ENCODE measurements at regions not wholly inside any gene's neighbourhood (a gene's known extent, or its start where the extent isn't known, plus 50 kb on each side); places are given as distances from the start of the nearest gene placed in this dataset.

DNA sequence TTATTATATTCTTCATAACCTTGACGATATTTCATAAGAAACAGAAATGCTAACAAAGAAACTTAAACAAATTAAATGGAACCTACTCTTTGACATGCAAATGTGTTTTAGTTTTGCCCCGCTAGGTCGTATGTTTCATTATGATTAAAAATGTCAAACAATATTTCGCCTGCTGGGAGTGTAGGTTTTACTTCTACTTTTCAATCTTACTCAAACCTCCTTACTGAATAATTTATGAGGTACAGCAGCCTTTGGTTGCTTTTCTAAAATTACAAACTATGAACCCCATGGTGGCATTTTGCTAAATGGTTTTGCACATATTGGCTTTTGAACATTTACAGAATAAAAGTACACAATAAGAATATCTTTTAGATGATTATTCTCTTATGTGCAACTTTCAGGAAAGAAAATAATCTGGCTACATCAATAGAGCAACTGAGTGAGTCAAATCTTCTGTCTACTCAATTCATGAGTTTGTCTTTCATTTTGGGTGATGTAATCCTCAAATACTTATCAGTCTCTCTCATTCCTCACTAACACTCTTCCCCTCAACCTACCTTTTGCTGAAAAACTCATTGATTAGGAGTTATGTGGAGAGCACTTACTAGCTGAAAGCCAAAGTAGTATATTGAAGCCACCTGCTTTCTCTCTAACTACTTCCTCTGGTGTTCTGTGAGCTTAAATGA lies 1226.4 kb downstream of the XPNPEP1 start:
- no peak for DNase-seq (ENCODE audit: low read depth)

DNA sequence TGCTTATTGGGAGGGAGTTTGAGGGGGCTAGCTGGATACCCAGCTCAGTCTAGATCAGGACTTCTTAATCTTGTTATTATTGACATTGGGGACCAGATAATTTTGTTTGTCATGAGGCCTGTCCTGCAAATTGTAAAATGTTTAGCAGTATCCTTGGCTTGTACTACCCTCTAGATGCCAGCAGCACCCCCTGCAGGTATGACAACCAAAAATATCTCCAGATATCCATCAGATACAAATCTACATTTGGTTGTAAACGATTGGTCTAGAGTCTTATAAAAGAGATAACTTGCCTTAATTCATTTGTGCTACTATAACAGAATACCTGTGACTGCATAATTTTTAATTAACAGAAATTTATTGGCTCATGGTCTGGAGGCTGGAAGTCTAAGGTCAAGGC lies 1232.2 kb downstream of the XPNPEP1 start:
- no peak for DNase-seq (ENCODE audit: low read depth)

DNA sequence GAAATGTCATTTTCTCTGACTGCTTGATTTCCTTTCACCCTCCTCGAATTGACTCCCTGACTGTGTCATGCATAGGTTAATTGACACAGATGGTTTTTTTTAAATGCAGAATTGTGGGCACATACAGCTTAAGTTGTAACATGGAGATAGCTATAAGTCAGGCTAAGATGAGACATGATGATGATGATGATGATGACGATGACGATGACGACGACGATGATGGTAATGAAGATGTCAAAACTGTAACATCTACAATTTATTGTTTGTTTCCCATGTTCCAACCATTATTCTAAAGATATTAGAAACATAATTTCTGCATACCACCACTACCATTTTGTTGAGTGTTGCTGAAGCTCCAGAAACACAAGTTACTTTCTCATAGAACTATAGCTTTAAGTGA lies 1232.8 kb downstream of the XPNPEP1 start:
- no peak for DNase-seq (ENCODE audit: low read depth)

DNA sequence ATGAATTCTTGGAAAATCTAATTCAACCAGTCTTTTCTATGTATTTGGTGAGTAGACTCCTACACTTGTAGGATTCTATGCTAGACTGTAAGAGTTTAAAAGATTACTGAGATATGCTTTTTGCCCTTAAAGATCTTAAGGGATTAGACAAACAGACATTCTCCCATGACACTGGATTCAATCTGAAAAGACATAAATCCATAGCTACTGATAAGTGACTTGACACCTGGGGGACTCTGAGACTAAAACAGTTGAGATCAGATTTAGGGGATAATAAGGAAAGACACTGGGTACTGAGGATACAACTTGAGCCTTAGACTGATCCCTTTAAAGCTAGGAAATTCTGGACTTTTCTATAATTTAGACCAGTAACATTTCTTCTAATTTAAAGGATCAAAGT lies 1233.4 kb downstream of the XPNPEP1 start:
- DNase-seq (ENCODE audit: low read depth), result no peak

DNA sequence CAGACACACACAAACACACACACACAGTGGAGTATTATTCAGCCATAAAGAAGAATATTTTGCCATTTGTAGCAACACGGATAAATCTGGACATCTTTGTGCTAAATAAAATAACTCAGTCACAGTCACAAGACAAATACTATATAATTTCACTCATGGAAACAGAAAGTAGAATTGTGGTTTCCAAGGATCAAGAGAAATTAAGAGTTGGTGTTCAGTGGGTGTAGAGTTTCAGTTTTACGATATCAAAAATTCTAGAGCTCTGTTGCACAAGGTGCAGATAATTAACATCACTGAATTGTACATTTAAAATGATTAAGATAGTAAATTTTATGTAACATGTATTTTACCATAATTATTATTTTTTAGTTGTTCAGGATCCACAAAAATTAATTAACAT lies 1235.0 kb downstream of the XPNPEP1 start:
- no peak for DNase-seq (ENCODE audit: low read depth)

DNA sequence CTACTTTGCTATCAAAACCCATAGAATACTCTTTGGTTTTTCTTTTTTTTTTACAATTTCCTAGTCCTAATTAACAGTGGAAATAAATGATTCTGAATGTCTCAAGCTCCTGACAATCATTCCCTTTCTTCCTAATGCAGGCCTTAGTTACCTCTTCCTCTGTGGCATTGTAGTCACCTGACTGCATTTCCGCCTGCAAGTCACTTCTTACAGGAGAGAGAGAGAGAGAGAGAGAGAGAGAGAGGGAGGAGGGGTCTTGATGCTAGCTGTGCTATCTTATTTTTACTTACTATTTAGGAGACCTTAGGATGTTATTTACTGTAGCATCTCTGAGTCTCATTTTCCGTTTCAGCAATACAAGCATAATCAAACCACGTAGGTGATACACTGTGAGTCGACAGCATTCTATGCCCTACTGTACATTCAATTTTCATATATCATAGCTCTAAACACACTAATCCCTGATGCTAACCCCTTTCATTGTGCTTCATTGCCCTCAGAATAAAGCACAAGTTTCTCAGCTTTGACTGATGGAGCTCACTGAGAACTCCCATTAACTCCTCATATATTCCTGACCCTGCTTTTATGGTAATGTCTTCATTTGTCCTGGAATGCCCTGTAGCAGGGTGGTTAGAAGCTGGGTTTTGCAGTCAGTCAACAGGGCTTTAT lies 1237.3 kb downstream of the XPNPEP1 start:
- DNase-seq (ENCODE audit: low read depth), result no peak

DNA sequence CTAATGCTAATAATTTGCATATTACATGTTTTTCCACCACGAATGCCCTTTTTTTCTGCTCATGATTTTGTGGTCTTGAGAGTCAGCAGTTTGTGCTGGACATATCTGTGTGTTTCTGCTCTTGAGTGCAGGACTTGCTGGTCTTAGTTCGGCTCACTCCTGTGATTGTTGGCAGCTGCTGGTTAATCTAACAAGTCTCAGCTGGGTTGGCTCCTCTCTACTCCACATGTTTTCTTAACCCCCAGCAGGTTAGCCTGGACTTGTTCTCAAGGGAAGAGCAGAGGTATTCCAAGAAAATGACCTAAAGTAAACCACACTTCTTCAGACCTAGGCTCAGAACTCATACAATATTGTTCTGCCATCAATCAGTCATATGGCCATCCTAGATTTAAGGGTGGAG lies 1238.9 kb downstream of the XPNPEP1 start:
- no peak for DNase-seq (ENCODE audit: low read depth)

DNA sequence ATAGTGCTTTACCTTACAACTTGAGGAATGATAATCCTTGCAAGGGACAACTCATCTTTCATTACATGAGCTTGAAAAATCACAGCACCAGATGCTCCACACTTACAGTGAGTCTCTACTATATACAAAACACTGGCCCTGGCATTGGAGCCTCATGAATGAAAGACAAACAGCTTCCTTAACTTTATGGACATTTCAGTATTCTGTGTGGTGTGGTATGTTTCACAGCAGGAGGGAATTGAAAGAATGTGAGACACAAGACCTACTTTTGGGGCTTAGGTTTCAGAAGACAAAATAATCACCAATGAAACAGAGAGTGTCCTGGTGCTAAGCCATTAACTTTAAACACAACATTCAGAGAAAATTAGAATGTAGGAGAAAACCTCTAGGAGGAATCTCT lies 1249.6 kb downstream of the XPNPEP1 start:
- DNase-seq (ENCODE audit: low read depth), result no peak

DNA sequence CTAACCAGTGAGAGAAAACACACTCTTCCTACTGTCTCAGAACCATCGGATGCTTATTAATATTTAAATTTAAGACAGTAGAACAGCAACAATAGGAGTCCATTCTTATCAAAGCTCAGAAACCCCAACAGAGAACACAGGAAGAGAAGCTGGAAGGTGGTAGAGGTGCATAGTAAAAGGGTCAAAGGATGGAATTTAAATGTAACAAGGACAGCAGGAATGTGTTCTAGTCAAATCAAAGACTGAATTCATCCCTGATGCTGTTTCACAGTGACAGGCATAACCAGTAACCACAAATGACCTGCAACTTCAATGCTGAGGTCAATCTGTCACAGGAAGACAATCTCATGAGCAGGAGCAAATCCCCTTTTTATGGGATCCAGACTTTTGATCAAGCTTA lies 1259.7 kb downstream of the XPNPEP1 start:
- DNase-seq (ENCODE audit: low read depth), result no peak

DNA sequence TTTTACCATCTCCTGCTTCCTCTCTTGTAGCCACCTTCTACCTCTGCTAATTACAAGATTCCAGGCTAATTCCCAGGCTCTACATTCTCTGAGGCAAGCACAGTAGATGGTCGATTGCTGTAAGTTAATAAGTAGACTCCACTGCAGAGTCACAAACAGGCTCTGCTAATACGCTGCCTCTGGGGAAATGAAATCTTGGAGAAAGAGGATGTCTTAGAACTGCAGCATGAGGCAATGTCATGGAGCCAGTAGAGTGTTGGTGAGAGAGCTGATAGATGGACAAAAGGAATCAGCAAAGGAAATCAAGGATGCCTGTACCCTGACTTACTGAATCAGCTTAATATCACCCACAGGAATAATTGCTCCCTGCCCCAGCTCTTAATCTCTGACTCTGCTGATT lies 1260.3 kb downstream of the XPNPEP1 start:
- DNase-seq (ENCODE audit: low read depth), result no peak

DNA sequence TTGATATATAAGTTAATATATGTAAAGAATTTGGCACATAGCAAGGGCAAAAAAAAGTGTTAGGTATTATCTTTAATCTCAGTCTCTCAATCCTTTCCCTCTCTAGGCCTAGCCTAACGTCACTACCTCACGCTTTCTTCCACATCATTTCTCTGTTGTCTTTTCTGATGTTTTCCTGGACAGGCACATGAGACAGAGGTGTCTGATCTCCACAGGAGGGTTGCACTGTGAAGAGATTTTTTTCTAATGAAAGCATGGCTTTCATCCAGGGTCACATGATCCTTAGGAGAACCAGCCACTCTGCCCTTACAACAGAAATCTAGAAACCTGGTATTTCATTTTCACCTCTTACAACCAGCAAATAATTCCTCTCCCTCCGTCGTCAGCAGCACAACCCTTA lies 1268.3 kb downstream of the XPNPEP1 start:
- DNase-seq (ENCODE audit: low read depth), result no peak

DNA sequence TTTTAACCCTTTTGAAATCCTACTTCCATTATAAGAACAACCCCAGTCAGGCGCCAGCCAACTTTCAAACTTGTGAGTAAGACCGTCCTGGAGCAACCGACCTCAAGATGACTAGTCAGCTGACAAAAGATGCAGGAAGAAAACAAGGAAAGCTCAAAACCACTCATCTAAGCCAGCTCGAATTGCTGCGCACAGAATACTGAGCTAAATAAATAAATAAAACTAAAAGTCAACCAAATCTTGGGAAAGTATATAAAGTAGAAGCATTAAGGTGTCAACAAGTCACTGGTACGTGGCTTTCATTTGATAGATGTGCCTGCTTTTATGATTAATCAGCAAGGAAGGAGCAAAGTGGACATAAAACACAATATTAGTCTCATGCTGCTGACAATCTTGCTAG lies 1269.8 kb downstream of the XPNPEP1 start:
- DNase-seq (ENCODE audit: low read depth), result no peak

DNA sequence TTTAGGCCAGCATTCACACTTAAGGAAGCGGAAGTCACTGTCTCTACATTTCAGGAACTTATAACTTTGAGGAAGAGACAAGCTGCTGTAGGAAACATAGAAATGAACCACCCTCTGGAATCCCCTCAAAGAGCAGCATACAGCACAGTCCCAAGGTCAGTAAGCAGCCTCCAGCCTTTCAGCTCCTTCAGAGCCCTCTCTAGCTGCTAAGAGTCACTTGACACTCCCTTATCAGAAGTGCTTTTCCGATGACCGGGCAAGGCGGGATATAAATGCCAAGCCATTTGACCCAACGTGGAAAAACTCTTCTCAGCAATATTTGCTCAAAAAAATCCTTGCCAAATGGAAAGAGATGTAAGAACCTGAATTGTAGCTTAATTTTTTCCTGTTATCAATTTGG lies 1284.3 kb downstream of the XPNPEP1 start:
- no peak for DNase-seq (ENCODE audit: low read depth)

DNA sequence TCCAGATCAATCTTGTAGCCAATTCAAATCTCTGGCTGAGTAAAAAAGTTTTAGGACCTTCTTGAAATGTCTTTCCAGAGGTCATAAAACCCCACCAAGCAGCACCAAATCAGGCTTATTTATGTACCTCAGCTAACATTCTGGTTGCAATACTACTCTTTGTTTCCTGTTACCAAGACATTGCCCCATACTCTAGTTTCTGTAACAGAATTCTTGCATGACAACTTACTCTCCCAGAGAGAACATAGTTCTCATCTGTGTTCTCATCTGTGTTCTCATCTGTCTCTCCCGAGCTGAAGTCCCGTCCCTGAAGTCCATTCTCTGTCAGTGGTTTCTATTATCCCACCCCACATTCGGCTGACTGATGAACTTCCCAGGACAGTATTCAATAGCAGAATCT lies 1285.1 kb downstream of the XPNPEP1 start:
- no peak for DNase-seq (ENCODE audit: low read depth)

DNA sequence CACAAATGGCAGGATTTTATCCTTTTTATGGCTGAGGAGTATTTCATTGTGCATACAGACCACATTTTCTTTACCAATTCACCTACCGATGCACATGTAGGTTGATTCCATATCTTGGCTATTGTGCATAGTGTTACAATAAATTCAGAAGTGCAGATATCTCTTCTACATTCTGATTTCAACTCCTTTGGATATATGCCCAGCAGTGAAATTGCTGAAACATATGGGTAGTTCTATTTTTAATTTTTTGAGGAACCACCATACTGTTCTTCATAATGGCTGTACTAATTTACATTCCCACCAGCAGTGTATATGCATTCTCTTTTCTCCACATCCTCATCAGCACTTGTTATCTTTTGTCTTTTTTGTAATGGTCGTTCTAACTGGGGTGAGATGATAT lies 1290.3 kb downstream of the XPNPEP1 start:
- DNase-seq (ENCODE audit: low read depth), result no peak

DNA sequence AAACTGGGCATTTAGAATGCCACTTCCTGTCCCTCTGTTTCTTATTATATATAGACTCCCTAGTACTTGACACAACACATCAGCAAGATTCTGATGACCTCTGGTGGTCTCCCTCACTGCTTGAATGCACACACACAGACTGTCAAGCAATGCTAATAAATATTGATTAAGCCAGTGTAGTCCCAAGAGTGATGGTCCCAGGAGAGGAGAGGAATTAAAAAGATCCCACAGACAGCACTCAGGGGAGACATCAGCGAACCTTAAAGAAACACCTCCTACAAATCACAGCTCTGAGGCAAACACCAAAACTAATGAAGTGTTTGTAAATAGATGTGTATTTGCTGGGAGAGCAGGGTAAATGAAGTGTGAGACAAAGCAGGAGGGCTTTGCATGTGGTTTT lies 1291.2 kb downstream of the XPNPEP1 start:
- no peak for DNase-seq (ENCODE audit: low read depth)

DNA sequence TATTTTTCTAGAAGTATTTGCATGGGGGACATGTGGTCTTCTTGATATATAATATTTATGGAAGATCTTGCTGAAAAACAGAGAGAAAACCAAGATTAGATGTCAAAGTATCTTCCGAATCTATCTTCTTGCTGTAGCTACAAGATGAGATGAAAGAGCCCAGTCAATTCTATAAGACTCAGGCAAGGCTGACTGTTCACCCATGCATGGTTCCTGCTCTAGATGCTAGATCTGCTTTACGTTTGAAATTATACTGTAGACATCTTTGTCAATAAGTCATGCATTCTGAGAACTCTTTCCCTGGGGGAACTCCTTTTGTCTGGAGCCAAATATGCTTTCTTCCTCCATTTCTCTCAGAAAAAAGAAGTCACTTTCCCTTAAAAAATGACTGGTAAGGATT lies 1292.0 kb downstream of the XPNPEP1 start:
- DNase-seq (ENCODE audit: low read depth), result no peak

DNA sequence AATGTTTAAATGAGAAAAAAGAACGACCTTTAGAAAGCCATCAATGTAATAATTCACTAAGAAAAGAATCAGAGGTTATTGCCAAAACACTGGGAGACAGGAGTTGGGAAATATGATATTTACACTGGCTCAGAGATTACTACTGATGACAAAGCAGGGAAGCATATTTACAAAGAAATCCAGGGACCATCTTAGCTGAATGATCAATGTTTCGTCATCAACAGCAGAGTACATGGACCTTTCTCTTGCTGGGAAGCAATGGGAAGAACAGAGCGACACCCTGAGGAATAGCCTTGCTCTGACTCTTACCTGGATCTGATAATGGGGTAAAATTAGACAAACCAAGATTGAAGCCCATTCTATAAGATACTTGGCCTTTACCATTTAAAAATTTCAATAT lies 1293.5 kb downstream of the XPNPEP1 start:
- no peak for DNase-seq (ENCODE audit: low read depth)

DNA sequence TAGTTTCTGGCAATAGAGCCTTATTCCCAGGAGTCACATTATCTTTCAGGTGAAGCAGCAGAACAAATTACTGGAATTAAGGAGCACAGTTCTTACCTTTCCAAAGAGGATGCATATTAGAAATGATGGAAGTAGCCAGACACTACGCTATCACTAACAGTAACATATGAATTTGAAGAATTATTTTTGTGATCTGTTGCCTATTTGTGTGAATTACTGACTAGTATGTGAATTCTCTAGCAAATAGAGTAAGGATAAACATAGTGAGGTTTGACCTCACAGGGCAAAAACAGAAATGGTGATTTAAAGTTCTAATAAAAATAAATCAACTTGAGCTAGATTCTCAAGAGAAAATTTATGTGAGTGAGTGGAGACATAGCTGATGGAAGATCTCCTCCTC lies 1299.3 kb downstream of the XPNPEP1 start:
- DNase-seq (ENCODE audit: low read depth), result no peak

DNA sequence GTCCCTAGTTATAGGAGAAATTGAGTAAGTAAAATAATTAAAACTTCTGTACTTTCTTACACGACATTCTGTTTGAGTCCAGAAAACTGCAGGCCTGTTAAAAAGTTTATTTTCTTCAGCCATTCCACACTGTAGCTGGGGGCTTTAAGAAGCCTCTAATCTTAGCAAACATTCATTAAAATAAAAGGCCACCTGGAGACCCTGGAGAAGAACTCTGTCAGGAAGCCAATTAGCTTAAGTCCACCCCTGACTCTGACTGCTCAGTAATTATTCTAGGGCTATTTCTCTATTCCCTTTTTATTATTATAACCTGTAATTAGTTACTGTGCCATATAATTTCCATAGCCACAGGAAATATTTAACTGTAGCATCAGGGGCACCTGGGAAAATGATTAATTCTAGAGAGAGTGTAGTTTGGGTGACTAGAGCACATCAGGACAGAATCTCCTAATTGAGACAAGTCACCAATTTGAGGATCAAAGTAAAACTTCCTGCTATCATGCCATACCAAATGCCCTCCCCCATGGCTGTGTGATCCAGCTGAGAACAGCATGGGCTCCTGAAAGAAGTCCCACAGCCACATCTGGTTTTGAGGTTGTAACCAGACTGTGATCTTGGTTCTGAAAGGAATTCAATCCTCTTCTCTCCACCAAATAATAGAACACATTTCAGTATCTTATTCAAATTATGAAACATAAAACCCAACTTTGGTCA lies 1302.3 kb downstream of the XPNPEP1 start:
- DNase-seq (ENCODE audit: low read depth), result no peak

DNA sequence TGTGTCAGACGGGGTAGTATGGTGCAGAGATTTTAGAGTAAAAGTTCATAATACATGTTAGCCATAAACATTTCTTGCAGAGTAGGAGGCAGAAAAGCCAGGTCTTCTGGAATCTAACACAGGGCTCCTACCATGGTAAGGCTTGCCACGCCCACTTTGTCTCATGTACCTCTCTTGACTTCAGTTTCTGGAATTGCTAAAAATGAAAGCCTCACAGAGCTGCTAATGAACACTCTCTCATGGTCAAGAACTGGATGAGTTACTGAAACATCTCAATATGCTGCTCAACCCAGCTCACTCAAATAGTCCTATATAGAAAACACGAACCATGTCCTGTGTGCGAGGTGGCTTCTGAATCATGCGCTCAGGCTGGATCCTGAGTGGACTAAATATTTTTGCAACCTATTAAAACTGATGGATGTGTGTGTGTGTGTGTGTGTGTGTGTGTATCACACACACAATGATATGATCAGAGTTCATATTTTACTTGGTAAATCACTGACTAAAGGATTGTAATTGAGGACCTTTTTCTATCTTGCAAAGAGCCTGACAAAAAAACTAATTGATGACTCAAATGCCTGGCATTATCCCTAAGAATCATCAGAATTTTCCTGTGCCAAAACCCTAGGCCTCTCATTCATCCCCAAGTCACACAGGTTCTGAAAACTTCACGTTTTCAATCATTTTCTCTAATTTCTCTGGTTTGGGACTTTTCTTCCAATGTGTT lies 1306.6 kb downstream of the XPNPEP1 start:
- no peak for DNase-seq (ENCODE audit: low read depth)

DNA sequence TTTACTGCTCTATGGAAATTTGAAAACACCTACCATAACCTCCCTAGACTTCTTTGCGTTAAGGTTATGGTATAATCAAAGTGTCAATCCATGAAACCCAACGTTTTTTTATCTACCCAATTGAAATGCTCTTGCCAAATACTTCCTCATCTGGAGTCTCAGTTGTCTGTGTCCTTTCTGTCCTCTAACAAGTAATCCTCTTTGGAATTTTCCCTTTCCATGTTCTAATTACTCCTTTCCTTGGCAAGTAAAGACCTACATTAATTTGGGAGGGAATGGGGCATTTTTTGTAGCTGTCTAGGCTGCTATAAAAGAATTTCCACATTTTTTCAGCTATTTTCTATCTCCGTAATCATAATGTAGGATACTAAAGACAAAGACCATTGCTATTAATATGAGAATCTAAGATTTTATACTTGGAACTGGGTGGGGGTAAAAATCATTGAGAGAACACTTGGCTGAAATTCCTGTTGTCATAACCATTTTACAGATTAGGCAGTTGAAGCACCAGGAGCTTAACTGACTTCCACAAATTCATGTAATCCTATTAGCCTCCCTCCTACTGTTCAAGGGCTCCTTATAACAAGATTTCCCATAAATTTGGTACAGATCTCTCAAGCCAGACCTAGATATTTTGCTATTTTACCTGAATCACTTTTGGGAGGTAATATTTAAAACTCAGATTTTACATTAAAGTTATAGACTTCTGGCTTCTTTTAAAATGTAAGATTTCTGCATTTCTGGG lies 1307.6 kb downstream of the XPNPEP1 start:
- no peak for DNase-seq (ENCODE audit: low read depth)
